ENCODE measurements at regions not wholly inside any gene's neighbourhood (a gene's known extent, or its start where the extent isn't known, plus 50 kb on each side); places are given as distances from the start of the nearest gene placed in this dataset.

DNA sequence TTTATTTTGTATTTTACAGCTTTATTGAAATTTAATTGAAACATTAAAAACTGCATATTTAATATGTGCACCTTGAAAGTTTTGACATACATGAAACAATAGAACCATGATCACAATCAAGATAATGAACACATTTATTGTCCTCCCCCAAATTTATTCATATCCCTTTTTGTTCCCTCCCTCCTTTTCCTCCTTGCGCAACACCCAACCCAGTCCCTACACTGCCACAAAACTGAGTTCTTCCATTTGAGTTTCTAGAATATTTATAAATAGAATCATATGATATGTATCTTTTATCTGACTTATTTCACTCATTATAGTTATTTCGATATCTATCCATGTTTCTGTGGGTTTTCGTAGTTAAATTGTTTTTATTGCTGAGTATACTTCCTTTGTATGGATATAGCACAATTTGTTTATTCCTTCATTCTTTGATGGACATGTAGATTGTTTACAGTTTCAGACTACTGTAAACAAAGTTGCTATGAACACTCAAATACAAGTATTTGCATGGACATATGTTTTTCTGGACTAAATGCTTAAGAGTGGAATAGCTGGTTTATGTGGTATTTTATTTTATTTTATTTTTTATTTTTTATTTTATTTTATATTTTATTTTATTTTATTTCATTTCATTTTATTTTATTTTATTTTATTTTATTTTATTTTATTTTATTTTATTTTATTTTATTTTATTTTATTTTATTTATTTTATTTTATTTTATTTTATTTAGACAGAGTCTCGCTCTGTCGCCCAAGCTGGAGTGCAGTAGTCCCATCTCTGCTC lies 359.1 kb downstream of the SLC6A15 start:
- no peaks in the 10 kb centered on the region for H3K27me3 ChIP-seq (ENCODE audit: control insufficient read depth, insufficient read depth, low read length)
- H3K36me3 ChIP-seq (ENCODE audit: control insufficient read depth, insufficient read depth, low read length) = no peaks in the 10 kb centered on the region
- TF ChIP-seq, protein P1, sequence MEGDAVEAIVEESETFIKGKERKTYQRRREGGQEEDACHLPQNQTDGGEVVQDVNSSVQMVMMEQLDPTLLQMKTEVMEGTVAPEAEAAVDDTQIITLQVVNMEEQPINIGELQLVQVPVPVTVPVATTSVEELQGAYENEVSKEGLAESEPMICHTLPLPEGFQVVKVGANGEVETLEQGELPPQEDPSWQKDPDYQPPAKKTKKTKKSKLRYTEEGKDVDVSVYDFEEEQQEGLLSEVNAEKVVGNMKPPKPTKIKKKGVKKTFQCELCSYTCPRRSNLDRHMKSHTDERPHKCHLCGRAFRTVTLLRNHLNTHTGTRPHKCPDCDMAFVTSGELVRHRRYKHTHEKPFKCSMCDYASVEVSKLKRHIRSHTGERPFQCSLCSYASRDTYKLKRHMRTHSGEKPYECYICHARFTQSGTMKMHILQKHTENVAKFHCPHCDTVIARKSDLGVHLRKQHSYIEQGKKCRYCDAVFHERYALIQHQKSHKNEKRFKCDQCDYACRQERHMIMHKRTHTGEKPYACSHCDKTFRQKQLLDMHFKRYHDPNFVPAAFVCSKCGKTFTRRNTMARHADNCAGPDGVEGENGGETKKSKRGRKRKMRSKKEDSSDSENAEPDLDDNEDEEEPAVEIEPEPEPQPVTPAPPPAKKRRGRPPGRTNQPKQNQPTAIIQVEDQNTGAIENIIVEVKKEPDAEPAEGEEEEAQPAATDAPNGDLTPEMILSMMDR (IDR thresholded peaks at IDR 0.05; ENCODE audit: insufficient read depth, low read length, severe bottlenecking) = no peak
- H3K4me3 ChIP-seq (ENCODE audit: low read depth, low read length) = no peak overlapping the region
- DNase-seq (ENCODE audit: low read depth) (no peak), FAIRE-seq (no peak)

DNA sequence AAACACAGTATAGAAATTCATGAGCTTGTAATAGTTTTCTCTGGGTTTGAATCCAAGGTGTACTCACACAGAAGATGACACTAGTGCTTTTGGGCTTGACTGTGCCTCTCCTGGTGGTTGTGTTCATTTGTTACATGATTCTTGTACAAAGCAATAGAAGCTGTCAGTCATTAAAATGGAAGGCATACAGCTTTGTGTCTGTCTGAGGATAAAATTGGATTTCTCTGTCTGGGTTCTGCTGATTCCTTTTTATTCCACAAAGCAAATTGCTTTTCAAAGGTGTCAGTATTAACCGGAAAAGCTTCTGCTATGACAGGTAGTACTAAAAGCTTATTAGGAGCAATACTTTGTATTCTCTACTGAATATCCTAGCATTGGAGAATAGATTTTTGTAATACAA lies 361.2 kb downstream of the SLC6A15 start:
- TF ChIP-seq, protein P1 (IDR thresholded peaks at IDR 0.05; ENCODE audit: insufficient read depth, low read length, severe bottlenecking) = no peak
- DNase-seq (ENCODE audit: low read depth) (no peak), FAIRE-seq (no peak)
- Histone ChIP-seq H3K4me3 (ENCODE audit: low read depth, low read length) (no peak overlapping the region), H3K27me3 (ENCODE audit: control insufficient read depth, insufficient read depth, low read length) (no peaks in the 10 kb centered on the region), H3K36me3 (ENCODE audit: control insufficient read depth, insufficient read depth, low read length) (no peaks in the 10 kb centered on the region)

- FAIRE-seq (no peak), DNase-seq (ENCODE audit: low read depth) (no peak)
- no peaks in the 10 kb centered on the region for H3K27me3 ChIP-seq (ENCODE audit: control insufficient read depth, insufficient read depth, low read length)
- H3K36me3 ChIP-seq (ENCODE audit: control insufficient read depth, insufficient read depth, low read length) = no peaks in the 10 kb centered on the region
- TF ChIP-seq, protein P1 (IDR thresholded peaks at IDR 0.05; ENCODE audit: insufficient read depth, low read length, severe bottlenecking) = no peak
- no peak overlapping the region for H3K4me3 ChIP-seq (ENCODE audit: low read depth, low read length)
These were observed 362.1 kb downstream of the SLC6A15 start for GRCh38 chr12:84550518-84550917.

- TF ChIP-seq, protein P1 (IDR thresholded peaks at IDR 0.05; ENCODE audit: insufficient read depth, low read length, severe bottlenecking) = no peak
- Histone ChIP-seq H3K27me3 (ENCODE audit: control insufficient read depth, insufficient read depth, low read length) (no peaks in the 10 kb centered on the region), H3K36me3 (ENCODE audit: control insufficient read depth, insufficient read depth, low read length) (no peaks in the 10 kb centered on the region), H3K4me3 (ENCODE audit: low read depth, low read length) (no peak overlapping the region)
- no peak for FAIRE-seq
- DNase-seq (ENCODE audit: low read depth) = peak; percentile 3
These were observed 370.3 kb downstream of the SLC6A15 start for GRCh38 chr12:84542289-84542688.

DNA sequence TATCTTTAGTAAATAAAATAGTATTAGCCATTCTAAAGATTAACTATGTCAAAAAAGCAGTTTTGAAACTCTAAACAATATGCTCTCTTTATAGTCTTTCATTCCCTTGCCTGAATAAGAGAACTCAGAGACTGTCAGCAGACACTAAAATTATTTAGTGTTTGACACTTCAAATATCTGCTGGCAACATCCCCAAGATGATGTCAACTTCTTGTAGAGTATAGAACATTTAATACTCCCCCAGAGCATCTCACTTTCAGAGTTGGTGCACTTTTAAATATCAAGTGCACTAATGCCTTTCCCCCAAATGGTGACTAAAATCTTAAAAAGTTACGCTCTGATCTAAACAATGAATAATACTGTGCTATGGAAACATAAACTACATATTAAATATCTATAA lies 374.9 kb downstream of the SLC6A15 start:
- DNase-seq (ENCODE audit: low read depth) = no peak
- Histone ChIP-seq H3K27me3 (ENCODE audit: control insufficient read depth, insufficient read depth, low read length) (no peaks in the 10 kb centered on the region), H3K36me3 (ENCODE audit: control insufficient read depth, insufficient read depth, low read length) (no peaks in the 10 kb centered on the region), H3K4me3 (ENCODE audit: low read depth, low read length) (no peak overlapping the region)
- no peak for FAIRE-seq
- TF ChIP-seq, protein P1 (IDR thresholded peaks at IDR 0.05; ENCODE audit: insufficient read depth, low read length, severe bottlenecking) = no peak

GRCh38 chr12:84512751-84513150 lies 399.8 kb downstream of the SLC6A15 start:
- H3K4me3 ChIP-seq (ENCODE audit: low read depth, low read length) = no peak overlapping the region
- FAIRE-seq = no peak
- no peaks in the 10 kb centered on the region for H3K27me3 ChIP-seq (ENCODE audit: control insufficient read depth, insufficient read depth, low read length)
- TF ChIP-seq, protein P1 (IDR thresholded peaks at IDR 0.05; ENCODE audit: insufficient read depth, low read length, severe bottlenecking) = no peak
- peak; percentile 54 for DNase-seq (ENCODE audit: low read depth)
- H3K36me3 ChIP-seq (ENCODE audit: control insufficient read depth, insufficient read depth, low read length) = no peaks in the 10 kb centered on the region

All from bronchial epithelial cell (primary cell).